ENCODE measurements at regions not wholly inside any gene's neighbourhood (a gene's known extent, or its start where the extent isn't known, plus 50 kb on each side); places are given as distances from the start of the nearest gene placed in this dataset.

GRCh38 chr11:29959488-29959887, 57.3 kb downstream of the KCNA4 start:
- no peaks in the 10 kb centered on the region for H3K4me1 ChIP-seq (ENCODE audit: control extremely low read depth in 1 of 4, control insufficient read depth in 4 of 4, insufficient read depth in 4 of 4, low read length in 3 of 4)
- no peaks in the 10 kb centered on the region for H3K9me3 ChIP-seq (ENCODE audit: control extremely low read depth in 1 of 5, control insufficient read depth in 4 of 5, insufficient read depth in 2 of 5, low read depth in 1 of 5, low read length in 4 of 5)
- H3K27ac ChIP-seq (ENCODE audit: insufficient read depth in 1 of 2, low read depth in 1 of 2, low read length in 2 of 2, poor library complexity in 1 of 2, severe bottlenecking in 2 of 2), result no peak overlapping the region
- no CpG with 5 or more reads among the region's 1 CpG for WGBS (ENCODE audit: insufficient coverage)
- no peak for DNase-seq
- POLR2A ChIA-PET, result no interaction called here
- H3K27me3 ChIP-seq (replicated peaks in 2 of 5; ENCODE audit: control insufficient read depth in 4 of 5, insufficient read depth in 5 of 5, low read length in 4 of 5), result no peaks in the 10 kb centered on the region
- no peak overlapping the region for H3K4me3 ChIP-seq (ENCODE audit: control insufficient read depth in 1 of 7, extremely low read depth in 1 of 7, insufficient read depth in 4 of 7, low read depth in 2 of 7, low read length in 6 of 7)
- H3K36me3 ChIP-seq (ENCODE audit: control insufficient read depth in 4 of 4, insufficient read depth in 4 of 4, low read length in 3 of 4), result no peaks in the 10 kb centered on the region
- CTCF ChIA-PET, result no interaction called here

GRCh38 chr11:29957431-29957830, 59.4 kb downstream of the KCNA4 start:
- H3K27me3 ChIP-seq (replicated peaks in 2 of 5; ENCODE audit: control insufficient read depth in 4 of 5, insufficient read depth in 5 of 5, low read length in 4 of 5), result no peaks in the 10 kb centered on the region
- no peak for DNase-seq
- CTCF ChIA-PET, result no interaction called here
- no peaks in the 10 kb centered on the region for H3K36me3 ChIP-seq (ENCODE audit: control insufficient read depth in 4 of 4, insufficient read depth in 4 of 4, low read length in 3 of 4)
- 48% methylated on average over 2 of the region's 4 CpGs for WGBS (ENCODE audit: insufficient coverage)
- H3K4me1 ChIP-seq (ENCODE audit: control extremely low read depth in 1 of 4, control insufficient read depth in 4 of 4, insufficient read depth in 4 of 4, low read length in 3 of 4), result no peaks in the 10 kb centered on the region
- POLR2A ChIA-PET, result no interaction called here
- no peak overlapping the region for H3K27ac ChIP-seq (ENCODE audit: insufficient read depth in 1 of 2, low read depth in 1 of 2, low read length in 2 of 2, poor library complexity in 1 of 2, severe bottlenecking in 2 of 2)
- no peak overlapping the region for H3K4me3 ChIP-seq (ENCODE audit: control insufficient read depth in 1 of 7, extremely low read depth in 1 of 7, insufficient read depth in 4 of 7, low read depth in 2 of 7, low read length in 6 of 7)
- H3K9me3 ChIP-seq (ENCODE audit: control extremely low read depth in 1 of 5, control insufficient read depth in 4 of 5, insufficient read depth in 2 of 5, low read depth in 1 of 5, low read length in 4 of 5), result no peaks in the 10 kb centered on the region

- H3K4me1 ChIP-seq (ENCODE audit: control extremely low read depth in 1 of 4, control insufficient read depth in 4 of 4, insufficient read depth in 4 of 4, low read length in 3 of 4), result no peaks in the 10 kb centered on the region
- no peak for DNase-seq
- WGBS (ENCODE audit: insufficient coverage), result 100% methylated on average over 2 of the region's 2 CpGs
- no peak overlapping the region for H3K4me3 ChIP-seq (ENCODE audit: control insufficient read depth in 1 of 7, extremely low read depth in 1 of 7, insufficient read depth in 4 of 7, low read depth in 2 of 7, low read length in 6 of 7)
- no peaks in the 10 kb centered on the region for H3K36me3 ChIP-seq (ENCODE audit: control insufficient read depth in 4 of 4, insufficient read depth in 4 of 4, low read length in 3 of 4)
- CTCF ChIA-PET, result no interaction called here
- no peak overlapping the region for H3K27ac ChIP-seq (ENCODE audit: insufficient read depth in 1 of 2, low read depth in 1 of 2, low read length in 2 of 2, poor library complexity in 1 of 2, severe bottlenecking in 2 of 2)
- H3K27me3 ChIP-seq (replicated peaks in 2 of 5; ENCODE audit: control insufficient read depth in 4 of 5, insufficient read depth in 5 of 5, low read length in 4 of 5), result no peaks in the 10 kb centered on the region
- H3K9me3 ChIP-seq (ENCODE audit: control extremely low read depth in 1 of 5, control insufficient read depth in 4 of 5, insufficient read depth in 2 of 5, low read depth in 1 of 5, low read length in 4 of 5), result no peaks in the 10 kb centered on the region
- POLR2A ChIA-PET, result no interaction called here
These were observed 60.7 kb downstream of the KCNA4 start for GRCh38 chr11:29956076-29956556.

- no peaks in the 10 kb centered on the region for H3K36me3 ChIP-seq (ENCODE audit: control insufficient read depth in 4 of 4, insufficient read depth in 4 of 4, low read length in 3 of 4)
- H3K4me1 ChIP-seq (ENCODE audit: control extremely low read depth in 1 of 4, control insufficient read depth in 4 of 4, insufficient read depth in 4 of 4, low read length in 3 of 4), result no peaks in the 10 kb centered on the region
- H3K27me3 ChIP-seq (replicated peaks in 2 of 5; ENCODE audit: control insufficient read depth in 4 of 5, insufficient read depth in 5 of 5, low read length in 4 of 5), result no peaks in the 10 kb centered on the region
- H3K4me3 ChIP-seq (ENCODE audit: control insufficient read depth in 1 of 7, extremely low read depth in 1 of 7, insufficient read depth in 4 of 7, low read depth in 2 of 7, low read length in 6 of 7), result no peak overlapping the region
- CTCF ChIA-PET, result no interaction called here
- H3K27ac ChIP-seq (ENCODE audit: insufficient read depth in 1 of 2, low read depth in 1 of 2, low read length in 2 of 2, poor library complexity in 1 of 2, severe bottlenecking in 2 of 2), result no peak overlapping the region
- H3K9me3 ChIP-seq (ENCODE audit: control extremely low read depth in 1 of 5, control insufficient read depth in 4 of 5, insufficient read depth in 2 of 5, low read depth in 1 of 5, low read length in 4 of 5), result peaks cover 0 to 7% (median 4%) of the 10 kb centered on the region in 5 experiments
- DNase-seq, result no peak
- POLR2A ChIA-PET, result no interaction called here
These were observed 73.5 kb downstream of the KCNA4 start for GRCh38 chr11:29943347-29943746.

GRCh38 chr11:29937526-29937925, 79.3 kb downstream of the KCNA4 start:
- ChIA-PET CTCF (no interaction called here), POLR2A (no interaction called here)
- H3K27me3 ChIP-seq (replicated peaks in 2 of 5; ENCODE audit: control insufficient read depth in 4 of 5, insufficient read depth in 5 of 5, low read length in 4 of 5), result no peaks in the 10 kb centered on the region
- H3K36me3 ChIP-seq (ENCODE audit: control insufficient read depth in 4 of 4, insufficient read depth in 4 of 4, low read length in 3 of 4), result no peaks in the 10 kb centered on the region
- no peak overlapping the region for H3K27ac ChIP-seq (ENCODE audit: insufficient read depth in 1 of 2, low read depth in 1 of 2, low read length in 2 of 2, poor library complexity in 1 of 2, severe bottlenecking in 2 of 2)
- H3K4me1 ChIP-seq (ENCODE audit: control extremely low read depth in 1 of 4, control insufficient read depth in 4 of 4, insufficient read depth in 4 of 4, low read length in 3 of 4), result no peaks in the 10 kb centered on the region
- 89% methylated on average over 4 of the region's 4 CpGs for WGBS (ENCODE audit: insufficient coverage)
- H3K4me3 ChIP-seq (ENCODE audit: control insufficient read depth in 1 of 7, extremely low read depth in 1 of 7, insufficient read depth in 4 of 7, low read depth in 2 of 7, low read length in 6 of 7), result no peak overlapping the region
- DNase-seq, result no peak
- no peaks in the 10 kb centered on the region for H3K9me3 ChIP-seq (ENCODE audit: control extremely low read depth in 1 of 5, control insufficient read depth in 4 of 5, insufficient read depth in 2 of 5, low read depth in 1 of 5, low read length in 4 of 5)

GRCh38 chr11:29934115-29934638, 82.7 kb downstream of the KCNA4 start:
- Histone ChIP-seq H3K9me3 (ENCODE audit: control extremely low read depth in 1 of 5, control insufficient read depth in 4 of 5, insufficient read depth in 2 of 5, low read depth in 1 of 5, low read length in 4 of 5) (no peaks in the 10 kb centered on the region), H3K27me3 (replicated peaks in 2 of 5; ENCODE audit: control insufficient read depth in 4 of 5, insufficient read depth in 5 of 5, low read length in 4 of 5) (no peaks in the 10 kb centered on the region), H3K27ac (ENCODE audit: insufficient read depth in 1 of 2, low read depth in 1 of 2, low read length in 2 of 2, poor library complexity in 1 of 2, severe bottlenecking in 2 of 2) (no peak overlapping the region), H3K4me3 (ENCODE audit: control insufficient read depth in 1 of 7, extremely low read depth in 1 of 7, insufficient read depth in 4 of 7, low read depth in 2 of 7, low read length in 6 of 7) (no peak overlapping the region), H3K36me3 (ENCODE audit: control insufficient read depth in 4 of 4, insufficient read depth in 4 of 4, low read length in 3 of 4) (no peaks in the 10 kb centered on the region), H3K4me1 (ENCODE audit: control extremely low read depth in 1 of 4, control insufficient read depth in 4 of 4, insufficient read depth in 4 of 4, low read length in 3 of 4) (no peaks in the 10 kb centered on the region)
- WGBS (ENCODE audit: insufficient coverage), result 93% methylated on average over 15 of the region's 19 CpGs
- DNase-seq, result no peak
- POLR2A ChIA-PET, result no interaction called here
- CTCF ChIA-PET, result interaction anchor here (1.3 kb wide), 1 partner anchor 94 kb away, joined by 3 read pairs; no protein-coding TSS in a partner anchor

- Histone ChIP-seq H3K4me1 (ENCODE audit: control extremely low read depth in 1 of 4, control insufficient read depth in 4 of 4, insufficient read depth in 4 of 4, low read length in 3 of 4) (no peaks in the 10 kb centered on the region), H3K27ac (ENCODE audit: insufficient read depth in 1 of 2, low read depth in 1 of 2, low read length in 2 of 2, poor library complexity in 1 of 2, severe bottlenecking in 2 of 2) (no peak overlapping the region), H3K27me3 (replicated peaks in 2 of 5; ENCODE audit: control insufficient read depth in 4 of 5, insufficient read depth in 5 of 5, low read length in 4 of 5) (no peaks in the 10 kb centered on the region), H3K36me3 (ENCODE audit: control insufficient read depth in 4 of 4, insufficient read depth in 4 of 4, low read length in 3 of 4) (no peaks in the 10 kb centered on the region), H3K9me3 (ENCODE audit: control extremely low read depth in 1 of 5, control insufficient read depth in 4 of 5, insufficient read depth in 2 of 5, low read depth in 1 of 5, low read length in 4 of 5) (no peaks in the 10 kb centered on the region), H3K4me3 (ENCODE audit: control insufficient read depth in 1 of 7, extremely low read depth in 1 of 7, insufficient read depth in 4 of 7, low read depth in 2 of 7, low read length in 6 of 7) (no peak overlapping the region)
- WGBS (ENCODE audit: insufficient coverage), result 97% methylated on average over 4 of the region's 8 CpGs
- ChIA-PET POLR2A (no interaction called here), CTCF (no interaction called here)
- DNase-seq, result no peak
These were observed 100.8 kb downstream of the KCNA4 start for GRCh38 chr11:29916040-29916439.
